IPS-NIHi7 (cell line): ENCODE measurements at regions not wholly inside any gene's neighbourhood (a gene's known extent, or its start where the extent isn't known, plus 50 kb on each side); places are given as distances from the start of the nearest gene placed in this dataset.
"Not testable (repeated sequence)": the region's sequence is repeated elsewhere in the genome, so short reads cannot be mapped to it uniquely, and the experiment has no call there.

ENCODE experiments used
- DNase-seq: peaks from one replicate; pipeline ENCODE4 v3.0.0; 2012; ENCODE audit warnings: mixed read lengths; ENCODE audit errors: extremely low spot score

GRCh38 chr14:49946320-49947141 is 53.6 kb downstream of the ARF6 start:
- DNase-seq: no peak

DNA sequence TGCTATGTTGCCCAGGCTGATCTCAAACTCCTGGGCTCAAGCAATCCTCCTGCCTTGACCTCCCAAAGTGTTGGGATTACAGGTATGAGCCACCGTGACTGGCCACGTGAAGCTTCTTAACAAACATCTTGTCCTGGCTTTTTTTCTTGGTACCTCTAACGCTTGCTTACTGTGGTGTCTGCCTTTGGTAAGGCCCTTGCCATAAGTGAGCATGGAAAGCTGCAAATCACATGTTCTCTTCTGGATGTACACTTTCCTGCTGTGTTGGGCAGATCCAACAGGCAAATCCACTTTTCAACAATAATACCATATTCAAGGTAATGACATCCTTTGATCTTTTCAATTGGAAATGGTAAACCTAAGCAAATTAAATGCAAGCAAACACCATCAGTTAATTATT is 54.6 kb downstream of the ARF6 start:
- DNase-seq: no peak

- DNase-seq: no peak
These were observed 57.7 kb downstream of the ARF6 start for GRCh38 chr14:49950275-49951228.

GRCh38 chr14:49951229-49951607 is 58.3 kb downstream of the ARF6 start:
- no peak for DNase-seq

DNA sequence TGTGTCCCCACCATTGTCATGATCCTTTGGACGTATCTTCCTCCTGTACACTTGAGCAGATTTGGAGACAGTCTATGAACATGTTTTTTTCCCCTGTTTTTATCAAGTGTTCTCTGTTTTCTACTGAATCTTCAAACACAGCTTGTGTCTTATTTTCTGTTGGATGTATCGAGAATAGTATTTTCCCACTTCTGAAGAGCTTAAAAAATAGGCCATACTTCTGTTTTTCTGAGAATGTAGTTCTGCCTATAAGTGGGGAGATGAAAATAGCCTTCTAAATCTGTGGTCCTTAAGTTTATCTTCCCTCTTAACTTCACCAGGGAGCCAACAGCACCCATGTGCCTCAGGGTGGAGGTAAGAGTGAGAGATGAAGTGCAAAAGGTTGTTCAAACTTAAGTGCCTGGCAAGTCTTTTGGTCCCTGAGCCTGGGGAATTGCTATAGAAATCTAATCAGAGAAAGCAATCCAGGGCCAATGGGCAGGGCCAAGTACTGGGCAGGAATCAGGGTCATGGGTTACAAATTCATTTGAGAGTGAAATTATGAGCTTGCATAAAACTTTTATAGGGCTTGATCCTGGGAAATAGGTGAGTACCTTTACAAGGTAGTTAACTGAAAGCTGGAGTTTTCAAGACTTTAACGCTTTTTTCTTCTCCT is 58.9 kb downstream of the ARF6 start:
- DNase-seq: no peak

DNA sequence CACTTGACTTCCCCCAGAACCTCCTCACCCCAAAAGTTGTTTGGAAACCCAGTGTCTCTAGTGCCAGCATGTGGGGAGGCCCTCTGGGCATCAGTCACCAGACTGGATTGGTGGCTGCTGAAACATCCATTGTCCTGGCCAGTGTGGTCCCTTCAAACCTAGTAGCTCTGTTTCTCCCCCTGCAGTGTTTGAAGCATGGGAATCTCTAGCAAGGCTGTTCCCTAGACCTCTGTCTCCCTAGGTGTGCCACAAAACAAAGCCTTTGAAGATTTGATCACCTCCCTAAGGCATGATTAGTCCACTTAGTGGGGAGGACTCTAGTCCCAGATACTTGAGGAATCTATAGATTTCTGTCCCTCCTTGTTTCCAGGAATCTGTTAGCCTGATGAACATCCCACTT is 60.3 kb downstream of the ARF6 start:
- no peak for DNase-seq

DNA sequence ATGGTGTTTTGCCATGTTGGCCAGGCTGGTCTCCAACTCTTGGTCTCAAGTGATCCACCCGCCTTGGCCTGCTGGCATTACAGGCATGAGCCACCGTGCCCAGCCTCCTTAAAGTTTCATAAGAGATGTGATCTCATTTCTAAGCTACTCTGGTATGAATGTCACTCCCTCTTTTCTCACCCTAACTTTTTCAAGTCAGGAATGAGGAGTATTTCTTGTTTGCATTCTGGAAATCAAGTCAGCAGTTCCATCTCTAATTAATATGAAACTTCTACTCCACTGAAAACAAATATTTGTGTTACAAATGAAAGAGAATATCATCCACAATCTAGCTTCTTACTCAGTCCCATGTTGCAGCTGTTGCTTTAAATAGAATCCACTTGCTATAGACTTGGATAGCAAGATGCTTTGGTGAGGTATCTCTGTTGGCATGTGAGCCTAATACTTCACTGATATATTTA is 61.3 kb downstream of the ARF6 start:
- no peak for DNase-seq

DNA sequence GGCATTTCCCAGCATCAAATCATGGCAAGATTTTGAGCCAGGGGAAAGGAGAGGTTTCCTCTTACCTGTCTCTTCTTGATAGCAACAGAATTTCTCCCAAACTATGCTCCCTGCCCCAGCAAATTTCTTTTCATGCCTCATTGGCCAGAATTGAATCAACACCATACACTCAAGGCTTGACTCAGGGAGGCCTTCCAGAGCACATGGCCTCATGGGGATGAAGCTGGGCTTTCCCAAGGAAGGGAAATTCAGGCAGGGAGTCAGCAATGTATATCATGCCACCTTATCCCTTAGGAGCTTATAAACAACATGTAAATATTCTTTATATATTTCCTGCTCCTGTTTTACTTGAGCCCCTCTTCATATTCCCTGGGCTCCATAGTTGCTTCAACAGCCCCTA is 62.1 kb downstream of the ARF6 start:
- no peak for DNase-seq

DNA sequence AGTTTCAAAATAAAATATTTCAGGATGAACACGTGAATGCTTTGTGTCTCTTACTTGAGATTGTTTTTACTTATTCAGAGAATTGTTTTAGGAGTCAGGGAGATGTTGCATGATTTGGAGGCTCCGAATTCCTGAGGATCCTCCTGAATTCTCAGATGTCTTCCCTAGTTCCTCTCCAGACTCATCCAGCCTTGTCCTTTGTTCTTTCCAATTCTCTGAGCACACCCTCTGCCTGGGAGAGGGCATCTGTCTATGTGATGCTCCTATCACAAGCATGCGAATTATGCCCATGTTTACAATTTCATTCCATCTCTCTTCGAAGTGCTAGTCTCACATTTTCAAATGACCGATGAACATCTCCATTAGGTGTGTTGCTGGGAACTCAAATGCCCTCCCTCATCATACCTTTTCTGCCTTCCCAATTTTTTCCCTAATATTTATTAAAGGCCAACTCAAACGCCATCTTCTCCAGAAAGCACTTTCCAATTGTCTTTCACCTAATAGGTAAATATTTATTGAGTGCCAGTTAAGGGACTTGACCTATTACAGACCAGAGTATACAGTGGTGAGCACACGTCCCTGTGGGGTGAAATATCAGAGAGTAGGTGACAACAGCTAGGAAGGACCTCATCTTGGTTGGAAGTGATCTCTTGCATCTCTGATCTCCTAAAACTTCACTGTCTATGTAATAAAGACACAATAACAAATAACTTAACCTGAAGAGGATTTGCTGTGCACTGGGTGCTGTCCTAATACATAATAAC is 64.4 kb downstream of the ARF6 start:
- no peak for DNase-seq

DNA sequence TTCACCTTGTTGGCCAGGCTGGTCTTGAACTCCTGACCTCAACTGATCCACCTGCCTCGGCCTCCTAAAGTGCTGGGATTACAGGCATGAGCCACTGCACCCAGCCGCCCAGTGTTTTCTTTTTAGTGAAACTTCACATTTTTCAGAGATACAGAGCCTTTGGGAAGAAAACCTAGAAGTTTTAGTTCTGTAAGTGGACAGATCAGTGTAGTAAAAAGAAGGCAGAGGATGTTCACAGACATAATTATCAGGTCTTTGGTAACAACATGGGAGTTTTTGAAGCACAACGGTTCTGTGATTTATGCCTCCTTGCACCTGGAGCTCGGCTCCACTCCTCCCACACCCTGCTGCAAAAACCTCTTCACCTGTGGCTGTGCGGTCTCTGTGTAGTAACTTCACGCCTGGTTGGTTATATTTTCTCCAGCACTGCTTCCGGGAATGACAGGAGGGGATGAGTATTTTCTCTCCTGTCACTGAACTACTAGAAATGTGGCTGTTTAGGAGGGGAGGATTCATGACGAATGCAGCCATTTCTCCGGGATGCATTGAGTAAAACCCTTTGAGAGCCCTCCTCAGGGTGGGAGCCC is 67.0 kb downstream of the ARF6 start:
- DNase-seq: no peak

GRCh38 chr14:49960453-49960852 is 67.6 kb downstream of the ARF6 start:
- DNase-seq: no peak

DNA sequence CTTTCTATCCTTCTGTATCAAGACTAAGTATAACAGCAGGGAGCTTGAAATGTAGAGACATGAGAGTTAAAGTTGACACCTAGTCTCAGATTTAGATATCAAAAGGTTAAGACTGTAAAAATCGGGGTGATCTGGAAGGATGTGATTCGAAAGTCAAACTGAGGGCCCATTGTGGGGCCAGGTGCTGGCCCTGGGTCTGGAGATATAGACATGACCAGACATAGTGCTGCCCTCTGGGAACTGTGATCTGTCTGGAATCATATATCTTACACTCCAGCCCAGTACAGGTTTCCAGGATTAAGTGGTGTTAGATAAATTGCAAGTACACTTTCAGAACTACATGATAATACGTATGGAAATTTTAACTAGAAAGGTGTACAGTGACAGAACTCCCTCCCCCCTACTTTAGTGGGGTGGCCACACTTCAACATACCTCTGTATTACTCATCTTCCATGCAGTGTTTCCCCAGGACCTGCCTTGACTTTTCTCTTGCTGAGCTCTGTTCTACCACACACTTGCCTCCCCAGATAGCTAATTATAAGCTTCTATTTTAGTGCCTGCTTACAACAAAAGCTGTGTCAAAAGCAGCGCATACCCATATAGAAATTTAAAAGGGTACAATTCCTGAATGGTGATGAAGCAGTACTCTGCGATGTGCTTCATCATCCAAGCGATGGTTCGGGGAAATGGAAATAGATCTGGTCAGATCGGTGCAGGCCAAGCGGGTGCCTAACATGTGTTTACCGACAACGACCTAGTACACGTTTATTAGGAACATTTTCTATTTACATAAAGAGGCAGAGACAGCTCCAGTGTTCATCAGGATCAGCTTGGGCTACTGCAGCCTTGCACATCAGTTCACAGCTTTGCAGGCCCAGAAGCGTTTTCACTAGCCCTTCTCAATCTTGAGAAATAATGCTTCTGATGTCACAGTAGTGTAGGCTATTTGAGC is 68.7 kb downstream of the ARF6 start:
- DNase-seq: no peak

GRCh38 chr14:49962621-49963020 is 69.7 kb downstream of the ARF6 start:
- DNase-seq: no peak

GRCh38 chr14:49965068-49965651 is 72.3 kb downstream of the ARF6 start:
- not testable (repeated sequence) for DNase-seq

GRCh38 chr14:49966304-49966809 is 73.5 kb downstream of the ARF6 start:
- peak; percentile 49 for DNase-seq

DNA sequence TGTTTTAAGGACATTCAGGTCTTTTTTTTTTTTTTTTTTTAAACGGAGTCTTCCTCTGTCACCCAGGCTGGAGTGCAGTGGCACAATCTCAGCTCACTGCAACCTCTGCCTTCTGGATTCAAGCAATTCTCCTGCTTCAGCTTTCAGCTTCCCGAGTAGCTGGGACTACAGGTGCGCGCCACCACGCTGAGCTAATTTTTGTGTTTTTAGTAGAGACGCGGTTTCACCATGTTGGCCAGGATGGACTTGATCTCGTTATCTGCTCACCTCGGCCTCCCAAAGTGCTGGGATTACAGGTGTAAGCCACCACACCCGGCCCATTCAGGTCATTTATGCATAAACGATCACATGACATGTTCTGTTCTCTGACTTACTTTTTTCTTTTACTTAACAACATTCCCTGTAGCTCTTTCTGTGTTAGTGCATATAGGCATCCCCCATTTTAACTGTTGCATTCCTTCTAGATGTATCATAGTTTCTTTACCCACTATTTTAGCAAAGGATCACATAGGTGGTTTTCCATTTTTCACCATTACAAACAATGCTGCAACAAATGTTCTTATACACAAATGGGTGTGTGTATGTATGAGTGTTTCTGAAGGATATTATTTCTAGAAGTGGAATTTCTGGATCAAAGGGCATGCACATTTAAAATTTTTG is 74.2 kb downstream of the ARF6 start:
- DNase-seq: no peak

GRCh38 chr14:49969961-49970360 is 77.1 kb downstream of the ARF6 start:
- no peak for DNase-seq

GRCh38 chr14:49970474-49971147 is 77.7 kb downstream of the ARF6 start:
- no peak for DNase-seq
